ENCODE measurements at regions not wholly inside any gene's neighbourhood (a gene's known extent, or its start where the extent isn't known, plus 50 kb on each side); places are given as distances from the start of the nearest gene placed in this dataset.

DNA sequence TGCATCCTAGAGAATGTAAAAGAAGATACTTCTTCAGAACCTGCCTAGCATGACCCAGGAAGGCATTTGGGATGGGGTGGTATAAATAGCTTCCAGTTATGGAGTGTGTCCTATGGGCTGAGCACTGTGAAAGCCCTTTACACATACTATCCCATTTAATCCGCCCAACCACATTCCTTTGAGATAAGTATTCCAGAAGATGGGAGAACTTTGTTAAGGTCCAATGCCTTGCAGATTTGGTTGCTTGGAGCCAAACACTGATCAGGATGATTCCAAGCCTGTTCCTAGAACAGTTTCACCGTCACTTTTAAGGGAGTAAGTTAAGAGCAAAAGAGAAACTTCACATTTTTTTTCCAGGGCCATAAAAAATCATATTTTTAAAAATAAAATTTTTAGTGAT is 82.5 kb upstream of the CLMN start:
- Mint-ChIP-seq H3K27ac (ENCODE audit: unreplicated experiment) (no peak overlapping the region), H3K36me3 (ENCODE audit: low read depth, unreplicated experiment) (no peaks in the 10 kb centered on the region), H3K4me1 (ENCODE audit: unreplicated experiment) (no peaks in the 10 kb centered on the region), H3K27me3 (ENCODE audit: unreplicated experiment) (peaks cover 1% of the 10 kb centered on the region), H3K4me3 (ENCODE audit: unreplicated experiment) (no peak overlapping the region), H3K9me3 (ENCODE audit: unreplicated experiment) (no peaks in the 10 kb centered on the region)
- no peak for DNase-seq (ENCODE audit: low spot score)
- TF ChIP-seq, protein P1, sequence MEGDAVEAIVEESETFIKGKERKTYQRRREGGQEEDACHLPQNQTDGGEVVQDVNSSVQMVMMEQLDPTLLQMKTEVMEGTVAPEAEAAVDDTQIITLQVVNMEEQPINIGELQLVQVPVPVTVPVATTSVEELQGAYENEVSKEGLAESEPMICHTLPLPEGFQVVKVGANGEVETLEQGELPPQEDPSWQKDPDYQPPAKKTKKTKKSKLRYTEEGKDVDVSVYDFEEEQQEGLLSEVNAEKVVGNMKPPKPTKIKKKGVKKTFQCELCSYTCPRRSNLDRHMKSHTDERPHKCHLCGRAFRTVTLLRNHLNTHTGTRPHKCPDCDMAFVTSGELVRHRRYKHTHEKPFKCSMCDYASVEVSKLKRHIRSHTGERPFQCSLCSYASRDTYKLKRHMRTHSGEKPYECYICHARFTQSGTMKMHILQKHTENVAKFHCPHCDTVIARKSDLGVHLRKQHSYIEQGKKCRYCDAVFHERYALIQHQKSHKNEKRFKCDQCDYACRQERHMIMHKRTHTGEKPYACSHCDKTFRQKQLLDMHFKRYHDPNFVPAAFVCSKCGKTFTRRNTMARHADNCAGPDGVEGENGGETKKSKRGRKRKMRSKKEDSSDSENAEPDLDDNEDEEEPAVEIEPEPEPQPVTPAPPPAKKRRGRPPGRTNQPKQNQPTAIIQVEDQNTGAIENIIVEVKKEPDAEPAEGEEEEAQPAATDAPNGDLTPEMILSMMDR (IDR thresholded peaks at IDR 0.05; ENCODE audit: unreplicated experiment): no peak

DNA sequence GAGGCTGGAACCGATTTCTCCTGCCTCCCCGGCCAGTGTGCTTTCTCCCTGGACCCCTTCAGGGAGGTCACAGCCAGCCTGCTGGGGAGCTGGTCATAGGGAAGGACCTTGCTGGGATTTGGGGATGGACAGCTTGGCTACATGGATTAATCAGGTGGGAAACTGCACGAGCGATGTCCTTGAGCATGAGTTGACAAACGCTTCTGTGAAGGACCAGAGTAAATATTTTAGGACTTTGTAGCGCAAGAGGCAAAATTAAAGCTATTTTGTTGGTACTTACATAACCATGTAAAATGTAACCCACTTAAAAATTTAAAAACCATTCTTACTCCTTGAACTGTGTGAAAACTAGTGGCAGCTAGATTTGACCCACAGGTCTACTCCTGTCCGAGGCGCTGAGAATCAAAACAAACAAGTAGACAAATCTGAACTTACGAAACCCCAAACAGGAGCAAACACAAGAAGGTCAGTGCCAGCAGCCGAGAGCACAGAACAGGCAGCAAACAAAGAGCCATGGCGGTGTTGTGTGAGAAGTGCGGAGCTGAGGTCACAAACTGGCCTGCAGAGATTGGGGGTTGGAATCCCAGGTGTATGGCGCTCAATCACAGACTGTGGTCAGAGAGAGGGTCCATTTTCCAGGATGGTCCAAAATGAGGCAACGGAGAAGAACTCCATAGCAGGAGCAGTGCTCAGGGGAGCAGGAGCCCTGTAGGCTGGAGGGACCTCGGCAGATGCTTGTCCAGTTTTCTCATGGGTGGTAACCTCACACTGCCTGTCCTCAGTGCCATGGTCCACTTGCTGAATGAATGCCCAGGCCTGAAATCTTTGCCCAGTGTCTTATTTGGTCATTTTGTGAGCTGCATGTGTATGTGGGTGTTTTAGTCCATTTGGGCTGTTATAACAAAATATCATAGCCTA is 79.2 kb upstream of the CLMN start:
- DNase-seq (ENCODE audit: low spot score): no peak
- Mint-ChIP-seq H3K4me1 (ENCODE audit: unreplicated experiment) (peaks cover 4% of the 10 kb centered on the region), H3K36me3 (ENCODE audit: low read depth, unreplicated experiment) (no peaks in the 10 kb centered on the region), H3K27ac (ENCODE audit: unreplicated experiment) (no peak overlapping the region), H3K4me3 (ENCODE audit: unreplicated experiment) (no peak overlapping the region), H3K9me3 (ENCODE audit: unreplicated experiment) (no peaks in the 10 kb centered on the region), H3K27me3 (ENCODE audit: unreplicated experiment) (no peaks in the 10 kb centered on the region)
- TF ChIP-seq, protein P1 (IDR thresholded peaks at IDR 0.05; ENCODE audit: unreplicated experiment): no peak

DNA sequence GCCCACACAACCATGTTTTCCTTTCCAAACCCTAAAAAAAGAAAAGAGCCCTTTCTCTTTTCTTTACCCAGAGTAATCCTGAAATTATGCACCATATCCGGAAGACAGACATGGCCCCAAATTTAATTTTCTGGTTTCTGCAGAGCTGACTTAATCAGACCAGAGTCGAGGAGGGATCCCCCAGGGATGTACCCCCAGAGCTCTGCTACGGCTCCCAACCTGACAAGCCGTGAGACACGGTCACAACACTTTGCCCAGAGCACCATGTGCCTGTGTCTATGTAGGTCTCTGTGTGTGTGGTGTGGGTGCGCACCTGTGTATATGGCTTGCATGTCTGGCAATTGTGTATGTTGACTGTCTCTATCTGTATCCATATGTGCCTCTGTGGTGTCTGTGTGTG is 77.6 kb upstream of the CLMN start:
- no peaks in the 10 kb centered on the region for H3K27me3 Mint-ChIP-seq (ENCODE audit: unreplicated experiment)
- no peak overlapping the region for H3K4me3 Mint-ChIP-seq (ENCODE audit: unreplicated experiment)
- no peak for DNase-seq (ENCODE audit: low spot score)
- H3K27ac Mint-ChIP-seq (ENCODE audit: unreplicated experiment): no peak overlapping the region
- TF ChIP-seq, protein P1 (IDR thresholded peaks at IDR 0.05; ENCODE audit: unreplicated experiment): no peak
- no peaks in the 10 kb centered on the region for H3K9me3 Mint-ChIP-seq (ENCODE audit: unreplicated experiment)
- H3K36me3 Mint-ChIP-seq (ENCODE audit: low read depth, unreplicated experiment): no peaks in the 10 kb centered on the region
- H3K4me1 Mint-ChIP-seq (ENCODE audit: unreplicated experiment): peaks cover 4% of the 10 kb centered on the region

DNA sequence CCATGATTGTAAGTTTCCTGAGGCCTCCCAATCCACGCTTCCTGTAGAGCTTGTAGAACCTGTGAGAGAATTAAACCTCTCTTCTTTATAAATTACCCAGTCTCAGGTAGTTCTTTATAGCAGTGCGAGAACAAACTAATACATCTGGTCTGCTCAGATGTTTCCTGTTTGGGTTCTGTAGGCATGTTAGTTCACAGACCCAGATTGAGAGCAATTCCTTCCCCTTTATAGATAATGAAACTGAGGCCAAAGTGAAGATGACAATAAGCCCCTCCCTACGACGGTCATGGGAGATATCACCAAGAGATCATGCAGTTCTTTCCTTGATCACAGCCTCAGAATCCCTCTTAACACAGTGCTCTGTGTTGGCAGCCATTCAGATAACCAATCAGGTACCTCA is 76.5 kb upstream of the CLMN start:
- Mint-ChIP-seq H3K27me3 (ENCODE audit: unreplicated experiment) (peaks cover 1% of the 10 kb centered on the region), H3K9me3 (ENCODE audit: unreplicated experiment) (no peaks in the 10 kb centered on the region), H3K36me3 (ENCODE audit: low read depth, unreplicated experiment) (no peaks in the 10 kb centered on the region), H3K4me1 (ENCODE audit: unreplicated experiment) (peaks cover 4% of the 10 kb centered on the region), H3K27ac (ENCODE audit: unreplicated experiment) (no peak overlapping the region), H3K4me3 (ENCODE audit: unreplicated experiment) (no peak overlapping the region)
- no peak for DNase-seq (ENCODE audit: low spot score)
- TF ChIP-seq, protein P1 (IDR thresholded peaks at IDR 0.05; ENCODE audit: unreplicated experiment): no peak

DNA sequence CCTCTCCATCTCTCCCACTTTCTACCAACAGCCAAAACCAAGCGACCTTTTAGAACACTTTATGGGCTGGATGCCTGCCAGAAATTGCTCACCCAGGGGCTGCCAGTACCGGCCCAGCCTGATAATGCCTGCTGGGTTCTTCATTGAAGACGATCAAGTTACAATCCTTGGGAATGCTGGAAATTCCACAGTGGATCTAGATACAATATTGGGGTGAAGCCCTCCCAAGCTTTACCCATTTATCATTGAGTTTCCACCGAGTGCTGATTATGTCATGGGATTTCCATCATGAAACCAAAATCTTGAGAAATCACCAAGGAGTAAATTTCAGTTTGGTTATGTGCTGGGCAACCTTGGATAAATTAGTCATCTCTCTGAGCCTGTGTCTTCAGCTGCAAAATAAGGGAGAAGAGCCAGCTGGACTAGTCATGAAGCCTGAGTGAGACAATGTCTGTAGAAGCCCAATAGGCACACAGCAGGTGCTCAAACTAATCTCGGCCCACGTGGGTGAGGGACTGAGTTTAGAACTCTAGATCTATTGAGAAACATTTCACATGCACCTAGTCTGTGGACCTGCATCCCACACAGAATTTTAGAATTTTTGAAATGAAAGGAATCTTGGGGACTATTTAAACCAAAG is 75.5 kb upstream of the CLMN start:
- no peak for DNase-seq (ENCODE audit: low spot score)
- Mint-ChIP-seq H3K4me3 (ENCODE audit: unreplicated experiment) (no peak overlapping the region), H3K9me3 (ENCODE audit: unreplicated experiment) (no peaks in the 10 kb centered on the region), H3K27ac (ENCODE audit: unreplicated experiment) (no peak overlapping the region), H3K4me1 (ENCODE audit: unreplicated experiment) (peaks cover 4% of the 10 kb centered on the region), H3K36me3 (ENCODE audit: low read depth, unreplicated experiment) (no peaks in the 10 kb centered on the region), H3K27me3 (ENCODE audit: unreplicated experiment) (peaks cover 1% of the 10 kb centered on the region)
- TF ChIP-seq, protein P1 (IDR thresholded peaks at IDR 0.05; ENCODE audit: unreplicated experiment): no peak

Measured in endothelial cell (in vitro differentiated cells).